ENCODE measurements at regions not wholly inside any gene's neighbourhood (a gene's known extent, or its start where the extent isn't known, plus 50 kb on each side); places are given as distances from the start of the nearest gene placed in this dataset.

DNA sequence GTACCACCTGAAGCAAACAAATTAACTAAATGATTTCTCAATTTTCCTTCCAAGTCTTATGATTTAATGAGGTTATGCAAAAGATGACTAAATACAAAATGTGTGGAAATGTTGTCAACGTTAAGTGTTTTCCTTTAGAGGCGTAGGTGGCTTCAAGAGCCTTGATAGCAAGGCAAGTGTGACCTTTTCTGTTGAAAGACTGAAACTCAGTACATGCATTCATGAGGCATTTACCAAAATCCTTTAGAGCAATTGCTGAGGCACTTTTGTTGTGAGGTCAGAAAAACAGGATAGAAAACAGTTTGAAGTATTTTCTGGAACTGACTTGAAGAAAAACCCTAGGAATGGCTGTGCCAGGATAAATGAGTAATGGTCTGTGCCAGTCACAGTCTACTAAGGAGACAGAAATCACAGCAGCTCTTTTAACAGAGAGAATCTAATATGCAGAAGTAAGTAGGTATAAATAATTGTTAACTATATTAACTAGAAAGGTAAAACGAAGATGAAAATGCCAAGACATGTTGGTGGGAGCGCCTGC lies 326.5 kb upstream of the CDH20 start:
- no peak for TF ChIP-seq TAF1 (IDR thresholded peaks at IDR 0.05; ENCODE audit: borderline replicate concordance, low read depth, low read length)
- no peak for TF ChIP-seq POLR2A (IDR thresholded peaks at IDR 0.05; ENCODE audit: low read depth, low read length)
- TF ChIP-seq POLR2AphosphoS5 (IDR thresholded peaks at IDR 0.05; ENCODE audit: low read depth, low read length): no peak
